GM23338 (cell line): ENCODE measurements at regions not wholly inside any gene's neighbourhood (a gene's known extent, or its start where the extent isn't known, plus 50 kb on each side); places are given as distances from the start of the nearest gene placed in this dataset.

Source experiments
- ATAC-seq: fragments of 200-7000 bp; cut with Tn5 transposase; 3 replicates; pipeline ENCODE4 v1.9.1; 2020
- DNase-seq: peaks from one replicate; pipeline ENCODE4 v3.0.0-alpha.2; 2015; ENCODE audit warnings: low spot score
- H2AFZ ChIP-seq: fragments of 200-600 bp; sonication (generic); 2 replicates; pipeline ENCODE4 v1.8.0; 2016; ENCODE audit warnings: antibody characterized with exemption, mild to moderate bottlenecking, moderate library complexity
- H3F3A ChIP-seq: fragments of 200-600 bp; sonication (generic); replicated peaks from 2 replicates; pipeline ENCODE4 v1.8.0; 2017; ENCODE audit warnings: antibody characterized with exemption, mixed run types, low read depth
- H3K27ac ChIP-seq: fragments of 200-600 bp; sonication (generic); 2 replicates; pipeline ENCODE4 v1.6.1; 2016; ENCODE audit warnings: low read depth
- H3K27me3 ChIP-seq: fragments of 200-600 bp; sonication (generic); 2 replicates; pipeline ENCODE4 v1.8.0; 2016; ENCODE audit warnings: mild to moderate bottlenecking, mixed run types, moderate library complexity; ENCODE audit not compliant: insufficient read depth
- H3K36me3 ChIP-seq: fragments of 200-600 bp; sonication (generic); 2 replicates; pipeline ENCODE4 v1.8.0; 2016; ENCODE audit warnings: mild to moderate bottlenecking; ENCODE audit not compliant: insufficient read depth
- H3K4me1 ChIP-seq: fragments of 200-600 bp; sonication (generic); 2 replicates; pipeline ENCODE4 v1.8.0; 2016; ENCODE audit warnings: mild to moderate bottlenecking, moderate library complexity; ENCODE audit not compliant: insufficient read depth
- H3K4me2 ChIP-seq: fragments of 200-600 bp; sonication (generic); 2 replicates; pipeline ENCODE4 v1.7.1; 2017; ENCODE audit warnings: mixed run types
- H3K4me3 ChIP-seq: fragments of 200-600 bp; sonication (generic); 2 replicates; pipeline ENCODE4 v1.6.1; 2016; ENCODE audit warnings: mixed run types
- H3K79me2 ChIP-seq: fragments of 200-600 bp; sonication (generic); replicated peaks from 2 replicates; pipeline ENCODE4 v1.8.0; 2017; ENCODE audit warnings: mild to moderate bottlenecking; ENCODE audit not compliant: insufficient read depth
- H3K9me2 ChIP-seq: fragments of 200-600 bp; sonication (generic); 2 replicates; pipeline ENCODE4 v1.8.0; 2017; ENCODE audit not compliant: insufficient read depth
- H4K20me1 ChIP-seq: fragments of 200-600 bp; sonication (generic); replicated peaks from 2 replicates; pipeline ENCODE4 v1.8.0; 2017; ENCODE audit warnings: mild to moderate bottlenecking; ENCODE audit not compliant: insufficient read depth
- H3K27ac Mint-ChIP-seq: 2 replicates; pipeline ENCODE4 v1.8.0; 2020; ENCODE audit warnings: inconsistent platforms, mild to moderate bottlenecking, moderate library complexity, mixed read lengths
- H3K27me3 Mint-ChIP-seq: 3 replicates; pipeline ENCODE4 v1.8.0; 2022; ENCODE audit warnings: low read depth, mild to moderate bottlenecking, moderate library complexity, mixed read lengths, inconsistent platforms; ENCODE audit not compliant: insufficient read depth, poor library complexity
- H3K36me3 Mint-ChIP-seq: 3 replicates; pipeline ENCODE4 v1.8.0; 2021; ENCODE audit warnings: low read depth, mild to moderate bottlenecking, inconsistent platforms, moderate library complexity, mixed read lengths
- H3K4me1 Mint-ChIP-seq: 3 replicates; pipeline ENCODE4 v1.8.0; 2020; ENCODE audit warnings: mild to moderate bottlenecking, inconsistent platforms, mixed read lengths
- H3K4me3 Mint-ChIP-seq: 3 replicates; pipeline ENCODE4 v1.8.0; 2021; ENCODE audit warnings: moderate library complexity, mild to moderate bottlenecking, inconsistent platforms, mixed read lengths
- H3K9me3 Mint-ChIP-seq: 3 replicates; pipeline ENCODE4 v1.8.0; 2020; ENCODE audit warnings: moderate library complexity, mild to moderate bottlenecking, inconsistent platforms, mixed read lengths
- CREB1 ChIP-seq: fragments of 250-450 bp; sonication (Bioruptor Pico); IDR thresholded peaks from 2 replicates; pipeline ENCODE4 v1.5.0; 2020; ENCODE audit warnings: low read depth, mild to moderate bottlenecking, moderate library complexity
- ETS1 ChIP-seq: IDR thresholded peaks from 2 replicates; pipeline ENCODE4 v1.6.1; 2016; ENCODE audit warnings: antibody characterized with exemption
- EZH2phosphoT487 ChIP-seq: fragments of 200-600 bp; sonication (generic); IDR thresholded peaks from one replicate; pipeline ENCODE4 v1.8.1; 2018; ENCODE audit warnings: antibody characterized with exemption; ENCODE audit not compliant: unreplicated experiment
- JUNB ChIP-seq: IDR thresholded peaks from one replicate; pipeline ENCODE4 v1.6.1; 2016; ENCODE audit warnings: antibody characterized with exemption; ENCODE audit not compliant: unreplicated experiment
- POLR2AphosphoS5 ChIP-seq: IDR thresholded peaks from 2 replicates; pipeline ENCODE4 v1.6.1; 2016; ENCODE audit warnings: antibody characterized with exemption, low read depth
- REST ChIP-seq: IDR thresholded peaks from one replicate; pipeline ENCODE4 v1.6.1; 2018; ENCODE audit warnings: antibody characterized with exemption; ENCODE audit not compliant: unreplicated experiment
- ZNF114 ChIP-seq: fragments of 250-450 bp; sonication (Bioruptor Pico); IDR thresholded peaks from 2 replicates; pipeline ENCODE4 v1.5.0; 2020; ENCODE audit warnings: mild to moderate bottlenecking, moderate library complexity
- ZNF462 ChIP-seq: fragments of 250-450 bp; sonication (Bioruptor Pico); IDR thresholded peaks from 2 replicates; pipeline ENCODE4 v1.5.0; 2020; ENCODE audit warnings: mild to moderate bottlenecking, moderate library complexity

- Mint-ChIP-seq H3K27me3 (peaks cover 6% of the 10 kb centered on the region), H3K4me3 (no peak overlapping the region), H3K27ac (no peak overlapping the region), H3K36me3 (peaks cover 4% of the 10 kb centered on the region; the same call in 1 of the 3 replicates), H3K9me3 (peaks cover 4% of the 10 kb centered on the region; the same call in 2 of the 3 replicates), H3K4me1 (peaks cover 3% of the 10 kb centered on the region; the same call in 2 of the 3 replicates)
- Histone ChIP-seq H3K36me3 (no peaks in the 10 kb centered on the region), H3K79me2 (no peaks in the 10 kb centered on the region), H3K4me3 (no peak overlapping the region), H3K4me1 (no peaks in the 10 kb centered on the region), H2AFZ (no peak overlapping the region), H3F3A (no peaks in the 10 kb centered on the region), H4K20me1 (no peaks in the 10 kb centered on the region), H3K9me2 (no peaks in the 10 kb centered on the region), H3K4me2 (no peak overlapping the region), H3K27me3 (no peaks in the 10 kb centered on the region), H3K27ac (no peak overlapping the region)
- no peak for ATAC-seq
- no peak for DNase-seq
- no peak for TF ChIP-seq REST
- TF ChIP-seq EZH2phosphoT487: no peak
- TF ChIP-seq POLR2AphosphoS5: no peak
- TF ChIP-seq ETS1: no peak
- TF ChIP-seq CREB1 (CRISPR knock-in tag): no peak
These were observed 310.7 kb upstream of the MYT1L start for GRCh38 chr2:2641541-2642410.

- Histone ChIP-seq H3F3A (no peaks in the 10 kb centered on the region), H3K4me1 (no peaks in the 10 kb centered on the region), H3K27ac (no peak overlapping the region), H3K36me3 (no peaks in the 10 kb centered on the region), H4K20me1 (no peaks in the 10 kb centered on the region), H3K79me2 (no peaks in the 10 kb centered on the region), H3K4me2 (no peak overlapping the region), H3K9me2 (no peaks in the 10 kb centered on the region), H2AFZ (no peak overlapping the region), H3K27me3 (no peaks in the 10 kb centered on the region), H3K4me3 (no peak overlapping the region)
- Mint-ChIP-seq H3K27ac (no peak overlapping the region), H3K4me3 (no peak overlapping the region), H3K27me3 (peaks cover 7% of the 10 kb centered on the region), H3K36me3 (peaks cover 4% of the 10 kb centered on the region; the same call in 1 of the 3 replicates), H3K9me3 (peaks cover 4% of the 10 kb centered on the region; the same call in 2 of the 3 replicates), H3K4me1 (0 out of 3 replicates have a peak, but pooled peaks cover 3% of the 10 kb centered on the region)
- ATAC-seq (no peak), DNase-seq (no peak)
- TF ChIP-seq ZNF114 (CRISPR knock-in tag) (no peak), CREB1 (CRISPR knock-in tag) (no peak), JUNB (no peak), POLR2AphosphoS5 (no peak), ETS1 (no peak), ZNF462 (CRISPR knock-in tag) (no peak)
These were observed 309.7 kb upstream of the MYT1L start for GRCh38 chr2:2640818-2641217.
